ENCODE measurements at regions not wholly inside any gene's neighbourhood (a gene's known extent, or its start where the extent isn't known, plus 50 kb on each side); places are given as distances from the start of the nearest gene placed in this dataset.

- H3K36me3 ChIP-seq (ENCODE audit: insufficient read depth, low read length, poor library complexity, severe bottlenecking) = no peaks in the 10 kb centered on the region
- no peak for DNase-seq (ENCODE audit: low spot score)
- no TSS peak for BruUV-seq (replicated peaks)
- ChIA-PET POLR2A (ENCODE audit: low non-redundant PET) (no interaction called here), CTCF (no interaction called here)
- H3K27ac ChIP-seq (ENCODE audit: low read depth, low read length, poor library complexity, severe bottlenecking) = no peak overlapping the region
- intact Hi-C loops (cut with micrococcal nuclease; ENCODE audit: unreplicated experiment) = no loop called here
- TF ChIP-seq CTCF (conservative IDR thresholded peaks at IDR 0.05; ENCODE audit: low read depth, low read length) = no peak
- no peak for TF ChIP-seq EZH2 (IDR thresholded peaks at IDR 0.05; ENCODE audit: borderline replicate concordance, low read depth, low read length, poor library complexity, severe bottlenecking)
- no peak overlapping the region for H3K4me3 ChIP-seq (ENCODE audit: low read depth, low read length, poor library complexity, severe bottlenecking)
- no peaks in the 10 kb centered on the region for H3K27me3 ChIP-seq (replicated peaks; ENCODE audit: insufficient read depth, low read depth, low read length, poor library complexity)
- H3K9me3 ChIP-seq (ENCODE audit: low read depth, low read length, poor library complexity, severe bottlenecking) = no peaks in the 10 kb centered on the region
- H3K4me1 ChIP-seq (ENCODE audit: insufficient read depth, low read length, poor library complexity, severe bottlenecking) = no peaks in the 10 kb centered on the region
Observed at GRCh38 chr10:131574363-131574706, 262.8 kb upstream of the TCERG1L start.

GRCh38 chr10:131574707-131575430 is 263.3 kb upstream of the TCERG1L start:
- DNase-seq (ENCODE audit: low spot score) = no peak
- CTCF ChIA-PET = no interaction called here
- POLR2A ChIA-PET (ENCODE audit: low non-redundant PET) = no interaction called here
- H3K27me3 ChIP-seq (replicated peaks; ENCODE audit: insufficient read depth, low read depth, low read length, poor library complexity) = no peaks in the 10 kb centered on the region
- H3K4me3 ChIP-seq (ENCODE audit: low read depth, low read length, poor library complexity, severe bottlenecking) = no peak overlapping the region
- BruUV-seq (replicated peaks) = no TSS peak
- no peaks in the 10 kb centered on the region for H3K9me3 ChIP-seq (ENCODE audit: low read depth, low read length, poor library complexity, severe bottlenecking)
- no peak overlapping the region for H3K27ac ChIP-seq (ENCODE audit: low read depth, low read length, poor library complexity, severe bottlenecking)
- intact Hi-C loops (cut with micrococcal nuclease; ENCODE audit: unreplicated experiment) = no loop called here
- no peaks in the 10 kb centered on the region for H3K36me3 ChIP-seq (ENCODE audit: insufficient read depth, low read length, poor library complexity, severe bottlenecking)
- TF ChIP-seq CTCF (conservative IDR thresholded peaks at IDR 0.05; ENCODE audit: low read depth, low read length) (no peak), EZH2 (IDR thresholded peaks at IDR 0.05; ENCODE audit: borderline replicate concordance, low read depth, low read length, poor library complexity, severe bottlenecking) (no peak)
- H3K4me1 ChIP-seq (ENCODE audit: insufficient read depth, low read length, poor library complexity, severe bottlenecking) = no peaks in the 10 kb centered on the region

GRCh38 chr10:131575877-131576276 is 264.4 kb upstream of the TCERG1L start:
- no peaks in the 10 kb centered on the region for H3K27me3 ChIP-seq (replicated peaks; ENCODE audit: insufficient read depth, low read depth, low read length, poor library complexity)
- H3K4me1 ChIP-seq (ENCODE audit: insufficient read depth, low read length, poor library complexity, severe bottlenecking) = no peaks in the 10 kb centered on the region
- no peak overlapping the region for H3K4me3 ChIP-seq (ENCODE audit: low read depth, low read length, poor library complexity, severe bottlenecking)
- POLR2A ChIA-PET (ENCODE audit: low non-redundant PET) = no interaction called here
- BruUV-seq (replicated peaks) = no TSS peak
- no peak overlapping the region for H3K27ac ChIP-seq (ENCODE audit: low read depth, low read length, poor library complexity, severe bottlenecking)
- H3K36me3 ChIP-seq (ENCODE audit: insufficient read depth, low read length, poor library complexity, severe bottlenecking) = no peaks in the 10 kb centered on the region
- DNase-seq (ENCODE audit: low spot score) = no peak
- TF ChIP-seq CTCF (conservative IDR thresholded peaks at IDR 0.05; ENCODE audit: low read depth, low read length) (no peak), EZH2 (IDR thresholded peaks at IDR 0.05; ENCODE audit: borderline replicate concordance, low read depth, low read length, poor library complexity, severe bottlenecking) (no peak)
- H3K9me3 ChIP-seq (ENCODE audit: low read depth, low read length, poor library complexity, severe bottlenecking) = no peaks in the 10 kb centered on the region
- CTCF ChIA-PET = no interaction called here
- intact Hi-C loops (cut with micrococcal nuclease; ENCODE audit: unreplicated experiment) = no loop called here
